ENCODE measurements at regions not wholly inside any gene's neighbourhood (a gene's known extent, or its start where the extent isn't known, plus 50 kb on each side); places are given as distances from the start of the nearest gene placed in this dataset.

DNA sequence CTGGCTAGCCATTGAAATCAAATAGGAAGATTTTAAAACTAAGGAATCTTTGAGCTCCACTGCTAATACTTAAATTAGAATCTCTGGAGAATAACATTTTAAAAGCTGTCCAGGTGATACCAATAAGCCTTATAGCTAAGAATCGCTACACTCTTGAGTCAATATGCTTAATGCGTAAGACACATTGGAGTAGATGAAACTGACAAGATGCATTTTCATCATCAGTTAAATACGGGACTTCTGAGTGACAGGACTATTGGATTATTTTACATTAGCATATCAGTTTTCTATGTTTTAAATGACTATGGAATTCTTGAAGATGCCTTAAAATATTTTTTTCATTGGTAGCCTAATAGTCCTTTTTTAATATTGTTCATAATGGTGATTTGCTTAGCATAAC, 80.2 kb downstream of the ATOH1 start:
- no peak for TF ChIP-seq POLR2AphosphoS5 (IDR thresholded peaks at IDR 0.05; ENCODE audit: borderline replicate concordance, low read depth, low read length)
- no peak for TF ChIP-seq EZH2 (IDR thresholded peaks at IDR 0.05)
- TF ChIP-seq FOXP2 (optimal IDR thresholded peaks at IDR 0.05; ENCODE audit: control extremely low read depth, extremely low read length, insufficient read depth): no peak

All from SK-N-MC (cell line).